Left lung (tissue), 4 donors: ENCODE measurements at regions not wholly inside any gene's neighbourhood (a gene's known extent, or its start where the extent isn't known, plus 50 kb on each side); places are given as distances from the start of the nearest gene placed in this dataset.

Experiments
- ATAC-seq: fragments of 200-7000 bp; cut with Tn5 transposase; one replicate; pipeline ENCODE4 v1.9.1; 2020; ENCODE audit warnings: moderate library complexity
- DNase-seq, 4 donors: peaks; one replicate each; pipeline ENCODE4 v3.0.0-alpha.2; 2013 to 2020
- H3K27ac ChIP-seq, 2 donors: fragments of 200-600 bp; sonication (generic) in 1 of 2; one replicate each; pipeline versions ENCODE4 v1.5.0 to v1.8.0; 2020 to 2021
- H3K27me3 ChIP-seq, 2 donors: fragments of 200-600 bp; sonication (generic) in 1 of 2; one replicate each; pipeline versions ENCODE4 v1.5.0 to v1.8.0; 2020 to 2021
- H3K36me3 ChIP-seq, 2 donors: fragments of 200-600 bp; sonication (generic) in 1 of 2; one replicate each; pipeline versions ENCODE4 v1.5.0 to v1.8.0; 2020 to 2021
- H3K4me1 ChIP-seq, 2 donors: fragments of 200-600 bp; one replicate each; pipeline ENCODE4 v1.8.0; 2021
- H3K4me3 ChIP-seq, 2 donors: fragments of 200-600 bp; sonication (generic) in 1 of 2; one replicate each; pipeline versions ENCODE4 v1.5.0 to v1.8.0; 2020 to 2021; ENCODE audit warnings: mild to moderate bottlenecking in 1 of 2
- H3K9me3 ChIP-seq, 2 donors: fragments of 200-600 bp; sonication (generic) in 1 of 2; one replicate each; pipeline versions ENCODE4 v1.5.0 to v1.8.0; 2020 to 2021
- intact Hi-C, 2 donors: fragments of 100-400 bp; cut with DNase I; formaldehyde crosslinking; loops; one replicate each; pipeline versions ENCODE4 v1.11.2 to v1.14.2; 2022
- TF ChIP-seq, protein P1 (sequence below), 2 donors: fragments of 200-600 bp; sonication (generic) in 1 of 2; IDR thresholded peaks; one replicate each; pipeline versions ENCODE4 v1.5.0 to v1.8.0; 2021; ENCODE audit warnings: antibody characterized with exemption in 2 of 2
- donor health status: DM: no; HTN: yes; CAD: no.
- donor health status: DM: no; HTN: no; CAD: no.

DNA sequence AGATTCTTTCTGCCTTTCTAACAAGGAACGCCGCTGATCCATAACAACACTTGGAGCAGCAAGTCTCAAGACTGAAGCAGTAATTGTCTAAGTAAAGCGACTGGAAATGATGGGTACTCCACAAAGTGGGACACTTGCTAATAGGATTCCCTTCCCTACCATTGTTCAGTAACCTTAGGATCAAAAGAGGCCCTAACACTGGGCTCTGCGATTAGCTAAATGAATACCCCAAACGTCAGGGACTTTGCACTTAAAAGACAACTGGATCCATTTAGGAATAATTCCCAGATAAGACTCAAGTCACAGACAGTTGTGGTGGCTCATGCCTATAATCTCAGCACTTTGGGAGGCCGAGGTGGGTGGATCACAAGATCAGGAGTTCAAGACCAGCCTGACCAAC is 221.9 kb upstream of the FGGY start:
- ATAC-seq (no peak), DNase-seq (no peak)
- peaks cover 10 to 21% of the 10 kb centered on the region in 2 donors for H3K4me1 ChIP-seq
- no peak overlapping the region for H3K27ac ChIP-seq
- TF ChIP-seq, protein P1, sequence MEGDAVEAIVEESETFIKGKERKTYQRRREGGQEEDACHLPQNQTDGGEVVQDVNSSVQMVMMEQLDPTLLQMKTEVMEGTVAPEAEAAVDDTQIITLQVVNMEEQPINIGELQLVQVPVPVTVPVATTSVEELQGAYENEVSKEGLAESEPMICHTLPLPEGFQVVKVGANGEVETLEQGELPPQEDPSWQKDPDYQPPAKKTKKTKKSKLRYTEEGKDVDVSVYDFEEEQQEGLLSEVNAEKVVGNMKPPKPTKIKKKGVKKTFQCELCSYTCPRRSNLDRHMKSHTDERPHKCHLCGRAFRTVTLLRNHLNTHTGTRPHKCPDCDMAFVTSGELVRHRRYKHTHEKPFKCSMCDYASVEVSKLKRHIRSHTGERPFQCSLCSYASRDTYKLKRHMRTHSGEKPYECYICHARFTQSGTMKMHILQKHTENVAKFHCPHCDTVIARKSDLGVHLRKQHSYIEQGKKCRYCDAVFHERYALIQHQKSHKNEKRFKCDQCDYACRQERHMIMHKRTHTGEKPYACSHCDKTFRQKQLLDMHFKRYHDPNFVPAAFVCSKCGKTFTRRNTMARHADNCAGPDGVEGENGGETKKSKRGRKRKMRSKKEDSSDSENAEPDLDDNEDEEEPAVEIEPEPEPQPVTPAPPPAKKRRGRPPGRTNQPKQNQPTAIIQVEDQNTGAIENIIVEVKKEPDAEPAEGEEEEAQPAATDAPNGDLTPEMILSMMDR (IDR thresholded peaks at IDR 0.05): no peak
- H3K27me3 ChIP-seq: no peaks in the 10 kb centered on the region
- H3K4me3 ChIP-seq: no peak overlapping the region
- H3K36me3 ChIP-seq: no peaks in the 10 kb centered on the region
- intact Hi-C loops: no loop called here
- H3K9me3 ChIP-seq: no peaks in the 10 kb centered on the region

DNA sequence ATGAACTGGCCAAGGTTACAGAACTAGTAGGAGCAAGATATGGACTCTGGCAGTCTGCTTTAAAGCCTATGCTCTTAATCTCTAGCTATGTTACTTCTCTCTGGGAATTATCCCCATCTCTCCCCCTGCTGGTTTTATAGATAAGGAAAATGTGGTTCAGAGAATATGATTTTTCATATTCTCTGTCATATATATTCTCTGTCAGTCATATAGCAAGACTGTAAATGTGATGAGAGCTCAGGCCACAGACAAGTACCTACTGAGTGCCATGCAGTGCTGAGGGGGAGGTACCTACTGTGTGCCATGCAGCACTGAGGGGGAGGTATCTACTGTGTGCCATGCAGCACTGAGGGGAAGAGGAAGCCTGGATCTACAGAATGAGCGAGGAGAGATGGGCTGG is 220.3 kb upstream of the FGGY start:
- intact Hi-C loops: no loop called here
- DNase-seq (no peak), ATAC-seq (no peak)
- H3K27me3 ChIP-seq: no peaks in the 10 kb centered on the region
- H3K4me3 ChIP-seq: no peak overlapping the region
- H3K4me1 ChIP-seq: peaks cover 9 to 12% of the 10 kb centered on the region in 2 donors
- no peaks in the 10 kb centered on the region for H3K9me3 ChIP-seq
- no peaks in the 10 kb centered on the region for H3K36me3 ChIP-seq
- TF ChIP-seq, protein P1 (IDR thresholded peaks at IDR 0.05): no peak
- no peak overlapping the region for H3K27ac ChIP-seq

DNA sequence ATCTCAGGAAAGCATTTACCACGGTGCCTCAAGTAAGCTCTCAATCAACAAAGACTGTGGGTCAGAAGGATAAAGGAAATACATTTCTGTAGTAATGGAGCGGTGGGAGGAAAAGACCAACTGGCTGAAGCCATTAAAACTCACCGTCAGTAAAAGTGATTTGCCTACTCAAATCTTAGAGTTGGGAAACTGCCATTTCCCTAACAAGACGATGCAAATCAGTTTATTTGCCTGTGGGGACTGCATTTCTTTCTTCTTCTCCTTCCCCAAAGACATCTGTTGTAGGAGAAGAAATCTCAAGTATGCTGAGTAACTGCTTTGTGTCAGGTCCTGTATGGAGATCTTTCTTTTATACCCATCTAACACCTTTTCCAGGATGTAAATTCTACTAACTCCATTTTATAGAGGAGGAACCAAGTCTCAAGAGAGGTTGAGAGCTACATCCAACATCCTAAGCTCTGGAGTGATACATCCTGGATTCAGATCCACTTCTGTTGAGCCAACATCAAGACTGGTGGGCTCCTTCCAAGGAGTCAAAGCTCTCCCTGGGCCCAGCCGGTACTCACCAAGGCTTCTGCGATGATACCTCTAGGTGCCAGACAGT is 219.3 kb upstream of the FGGY start:
- Histone ChIP-seq H3K36me3 (no peaks in the 10 kb centered on the region), H3K27ac (no peak overlapping the region), H3K4me3 (no peak overlapping the region), H3K27me3 (no peaks in the 10 kb centered on the region), H3K9me3 (no peaks in the 10 kb centered on the region), H3K4me1 (peaks cover 0 to 3% of the 10 kb centered on the region in 2 donors)
- DNase-seq: no peak
- ATAC-seq: no peak
- intact Hi-C loops: no loop called here
- TF ChIP-seq, protein P1 (IDR thresholded peaks at IDR 0.05): no peak

DNA sequence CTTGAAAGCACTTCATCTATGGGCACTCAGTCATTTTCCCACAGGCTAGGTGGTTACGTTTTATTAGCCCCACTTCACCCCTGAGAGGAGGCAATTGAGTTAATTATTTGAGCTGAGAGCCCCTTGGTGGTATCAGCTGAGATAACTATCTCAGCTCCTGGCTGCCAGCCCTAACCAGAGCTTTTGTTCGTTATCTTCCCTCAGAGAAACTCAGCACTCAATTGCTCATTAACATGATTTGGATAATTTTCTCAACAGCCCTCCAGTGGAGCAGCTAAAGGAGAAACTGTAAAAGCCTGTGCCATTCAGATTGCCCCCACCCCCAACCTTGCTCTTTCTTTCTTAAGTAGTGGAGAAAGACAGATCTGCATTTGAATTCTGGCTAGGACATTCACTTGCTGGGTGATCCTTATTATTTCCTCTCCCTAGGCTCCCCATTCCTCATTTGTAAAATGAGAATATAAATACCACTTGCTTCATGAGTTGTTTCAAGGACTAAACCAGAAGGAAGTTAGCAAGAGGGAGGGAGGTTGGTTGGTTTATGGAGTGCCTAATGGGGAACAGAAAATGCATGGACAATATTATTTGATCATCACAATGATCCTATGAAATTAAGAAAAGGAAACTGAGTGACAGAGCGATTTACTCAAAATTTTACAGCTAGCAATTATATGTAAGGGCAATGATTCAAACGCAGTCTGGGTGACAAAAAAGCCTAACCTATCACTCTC is 218.7 kb upstream of the FGGY start:
- Histone ChIP-seq H3K27ac (no peak overlapping the region), H3K4me1 (no peaks in the 10 kb centered on the region), H3K9me3 (no peaks in the 10 kb centered on the region), H3K36me3 (no peaks in the 10 kb centered on the region), H3K4me3 (no peak overlapping the region), H3K27me3 (no peaks in the 10 kb centered on the region)
- DNase-seq (peak in 2 of 4 donors; percentile 44 to 64), ATAC-seq (peak; percentile 79)
- intact Hi-C loops: no loop called here
- TF ChIP-seq, protein P1 (IDR thresholded peaks at IDR 0.05): no peak

DNA sequence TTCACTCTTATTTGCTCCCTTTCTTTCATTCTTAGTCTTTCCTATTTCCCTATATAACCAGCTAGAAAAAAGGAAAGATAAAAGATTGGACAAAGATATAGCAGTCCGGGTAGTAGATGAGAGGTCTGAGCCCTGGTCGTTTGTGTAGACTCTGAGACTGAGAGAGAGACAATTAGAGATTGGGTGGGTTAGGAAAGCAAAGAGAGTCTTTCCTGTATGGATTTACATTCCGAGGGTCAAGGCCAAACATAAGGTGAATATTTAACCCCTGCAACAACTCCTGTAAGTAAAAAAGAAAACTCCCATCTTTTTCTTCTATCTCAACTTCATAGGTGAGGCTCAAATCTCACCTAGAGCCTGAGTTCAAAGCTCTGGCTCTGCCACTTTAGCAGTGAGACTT is 218.0 kb upstream of the FGGY start:
- Histone ChIP-seq H3K36me3 (no peaks in the 10 kb centered on the region), H3K4me1 (peaks cover under 1% of the 10 kb centered on the region in 2 donors), H3K27me3 (no peaks in the 10 kb centered on the region), H3K4me3 (no peak overlapping the region), H3K27ac (no peak overlapping the region), H3K9me3 (no peaks in the 10 kb centered on the region)
- no peak for ATAC-seq
- TF ChIP-seq, protein P1 (IDR thresholded peaks at IDR 0.05): no peak
- intact Hi-C loops: no loop called here
- no peak for DNase-seq
